ENCODE measurements at regions not wholly inside any gene's neighbourhood (a gene's known extent, or its start where the extent isn't known, plus 50 kb on each side); places are given as distances from the start of the nearest gene placed in this dataset.

DNA sequence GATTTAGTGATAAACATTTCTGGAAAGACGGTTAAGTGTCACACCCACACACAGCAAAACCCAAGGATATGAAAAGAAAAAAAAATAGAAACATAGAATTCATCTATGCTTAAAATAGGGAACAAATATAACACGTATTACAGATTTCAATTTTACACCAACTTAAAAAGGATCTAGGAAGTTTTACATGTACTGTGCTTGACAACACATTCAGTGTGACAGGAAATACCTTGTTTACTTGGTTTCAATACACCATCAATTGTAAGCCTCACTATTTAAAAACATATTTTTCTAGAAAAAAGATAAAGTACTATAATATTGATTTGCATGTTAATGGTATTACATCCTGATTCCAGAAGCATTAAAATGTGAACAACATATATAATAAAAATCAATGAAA lies 77.0 kb upstream of the SPRY1 start:
- Histone ChIP-seq H4K8ac (ENCODE audit: low read length) (no peak overlapping the region), H3K4me3 (ENCODE audit: insufficient read depth in 1 of 2, low read depth in 1 of 2, low read length in 2 of 2) (no peak overlapping the region), H3K18ac (ENCODE audit: low read depth in 1 of 2, low read length in 2 of 2) (no peak overlapping the region), H3K4me1 (ENCODE audit: control insufficient read depth, insufficient read depth, low read depth, low read length) (no peaks in the 10 kb centered on the region), H3K9ac (ENCODE audit: low read length) (no peak overlapping the region), H3K4me2 (ENCODE audit: low read length, poor library complexity, severe bottlenecking) (no peak overlapping the region), H3K14ac (ENCODE audit: low read length in 2 of 2) (no peak overlapping the region), H2AK5ac (ENCODE audit: low read length, severe bottlenecking) (no peak overlapping the region), H3K79me1 (replicated peaks; ENCODE audit: low read length, poor library complexity, severe bottlenecking) (no peaks in the 10 kb centered on the region), H2BK15ac (ENCODE audit: low read depth, poor library complexity, severe bottlenecking) (no peak overlapping the region), H3K27me3 (ENCODE audit: control insufficient read depth in 1 of 2, insufficient read depth in 1 of 2, low read length in 2 of 2) (no peaks in the 10 kb centered on the region), H3K9me3 (ENCODE audit: control insufficient read depth, low read length) (peaks cover 17% of the 10 kb centered on the region), H2BK120ac (ENCODE audit: low read depth, low read length) (no peak overlapping the region), H4K91ac (ENCODE audit: low read length) (no peak overlapping the region), H2AFZ (ENCODE audit: low read depth, low read length) (no peak overlapping the region), H3K4ac (ENCODE audit: low read depth in 1 of 2, low read length in 2 of 2) (no peak overlapping the region), H2BK5ac (ENCODE audit: low read depth, low read length, poor library complexity, severe bottlenecking) (no peak overlapping the region), H3K27ac (ENCODE audit: low read length, poor library complexity, severe bottlenecking) (no peak overlapping the region), H3K36me3 (ENCODE audit: control insufficient read depth in 1 of 2, insufficient read depth in 2 of 2, low read depth in 1 of 2, low read length in 2 of 2) (peaks cover 0 to 4% of the 10 kb centered on the region in 2 experiments), H2BK12ac (ENCODE audit: low read length in 2 of 2) (no peak overlapping the region), H3K23ac (ENCODE audit: low read length in 2 of 2) (no peak overlapping the region)
- DNase-seq: no peak
- WGBS: 100% methylated on average over 1 of the region's 2 CpGs

- no peak overlapping the region for H3K14ac ChIP-seq (ENCODE audit: low read length in 2 of 2)
- H2BK120ac ChIP-seq (ENCODE audit: low read depth, low read length): no peak overlapping the region
- no peak overlapping the region for H3K4me3 ChIP-seq (ENCODE audit: insufficient read depth in 1 of 2, low read depth in 1 of 2, low read length in 2 of 2)
- no peak overlapping the region for H3K23ac ChIP-seq (ENCODE audit: low read length in 2 of 2)
- no peak for DNase-seq
- H2BK5ac ChIP-seq (ENCODE audit: low read depth, low read length, poor library complexity, severe bottlenecking): no peak overlapping the region
- H3K27ac ChIP-seq (ENCODE audit: low read length, poor library complexity, severe bottlenecking): no peak overlapping the region
- no peak overlapping the region for H2BK15ac ChIP-seq (ENCODE audit: low read depth, poor library complexity, severe bottlenecking)
- no peak overlapping the region for H3K18ac ChIP-seq (ENCODE audit: low read depth in 1 of 2, low read length in 2 of 2)
- no peak overlapping the region for H3K4ac ChIP-seq (ENCODE audit: low read depth in 1 of 2, low read length in 2 of 2)
- H4K91ac ChIP-seq (ENCODE audit: low read length): no peak overlapping the region
- no peaks in the 10 kb centered on the region for H3K36me3 ChIP-seq (ENCODE audit: control insufficient read depth in 1 of 2, insufficient read depth in 2 of 2, low read depth in 1 of 2, low read length in 2 of 2)
- H3K4me2 ChIP-seq (ENCODE audit: low read length, poor library complexity, severe bottlenecking): no peak overlapping the region
- no peak overlapping the region for H2AK5ac ChIP-seq (ENCODE audit: low read length, severe bottlenecking)
- WGBS: 100% methylated on average over 2 of the region's 2 CpGs
- no peaks in the 10 kb centered on the region for H3K27me3 ChIP-seq (ENCODE audit: control insufficient read depth in 1 of 2, insufficient read depth in 1 of 2, low read length in 2 of 2)
- H3K9me3 ChIP-seq (ENCODE audit: control insufficient read depth, low read length): peaks cover 15% of the 10 kb centered on the region
- no peak overlapping the region for H4K8ac ChIP-seq (ENCODE audit: low read length)
- H3K9ac ChIP-seq (ENCODE audit: low read length): no peak overlapping the region
- no peak overlapping the region for H2AFZ ChIP-seq (ENCODE audit: low read depth, low read length)
- no peaks in the 10 kb centered on the region for H3K4me1 ChIP-seq (ENCODE audit: control insufficient read depth, insufficient read depth, low read depth, low read length)
- no peaks in the 10 kb centered on the region for H3K79me1 ChIP-seq (replicated peaks; ENCODE audit: low read length, poor library complexity, severe bottlenecking)
- no peak overlapping the region for H2BK12ac ChIP-seq (ENCODE audit: low read length in 2 of 2)
These were observed 72.6 kb upstream of the SPRY1 start for GRCh38 chr4:123323998-123324397.

DNA sequence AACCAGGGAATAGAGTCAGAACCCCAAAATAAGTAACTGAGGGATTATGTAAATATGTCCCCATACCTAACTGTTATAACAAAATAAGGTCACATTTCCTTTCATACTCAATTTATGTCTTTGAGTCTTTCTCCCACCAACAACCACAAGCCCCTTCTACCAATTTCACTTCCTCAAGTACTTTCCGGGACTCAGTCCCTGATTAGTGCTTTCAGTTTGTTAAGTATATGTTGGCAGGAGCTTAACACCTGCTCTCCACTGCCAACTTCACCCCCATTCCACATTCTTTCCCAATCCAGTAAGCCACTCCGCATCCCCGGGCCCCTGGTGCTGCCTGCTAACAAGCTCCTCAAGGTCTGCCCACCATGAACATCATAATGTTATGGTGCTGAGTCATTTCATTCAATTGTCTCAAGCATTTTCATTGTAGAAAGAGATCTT lies 71.3 kb upstream of the SPRY1 start:
- Histone ChIP-seq H3K9me3 (ENCODE audit: control insufficient read depth, low read length) (peaks cover 25% of the 10 kb centered on the region), H3K36me3 (ENCODE audit: control insufficient read depth in 1 of 2, insufficient read depth in 2 of 2, low read depth in 1 of 2, low read length in 2 of 2) (no peaks in the 10 kb centered on the region), H3K4me3 (ENCODE audit: insufficient read depth in 1 of 2, low read depth in 1 of 2, low read length in 2 of 2) (no peak overlapping the region), H3K4ac (ENCODE audit: low read depth in 1 of 2, low read length in 2 of 2) (no peak overlapping the region), H3K27me3 (ENCODE audit: control insufficient read depth in 1 of 2, insufficient read depth in 1 of 2, low read length in 2 of 2) (no peaks in the 10 kb centered on the region), H3K14ac (ENCODE audit: low read length in 2 of 2) (no peak overlapping the region), H2BK15ac (ENCODE audit: low read depth, poor library complexity, severe bottlenecking) (no peak overlapping the region), H2BK120ac (ENCODE audit: low read depth, low read length) (no peak overlapping the region), H4K91ac (ENCODE audit: low read length) (no peak overlapping the region), H3K4me1 (ENCODE audit: control insufficient read depth, insufficient read depth, low read depth, low read length) (no peaks in the 10 kb centered on the region), H3K18ac (ENCODE audit: low read depth in 1 of 2, low read length in 2 of 2) (no peak overlapping the region), H3K79me1 (replicated peaks; ENCODE audit: low read length, poor library complexity, severe bottlenecking) (no peaks in the 10 kb centered on the region), H4K8ac (ENCODE audit: low read length) (no peak overlapping the region), H2AFZ (ENCODE audit: low read depth, low read length) (no peak overlapping the region), H2BK12ac (ENCODE audit: low read length in 2 of 2) (no peak overlapping the region), H3K4me2 (ENCODE audit: low read length, poor library complexity, severe bottlenecking) (no peak overlapping the region), H3K23ac (ENCODE audit: low read length in 2 of 2) (no peak overlapping the region), H3K27ac (ENCODE audit: low read length, poor library complexity, severe bottlenecking) (no peak overlapping the region), H2BK5ac (ENCODE audit: low read depth, low read length, poor library complexity, severe bottlenecking) (no peak overlapping the region), H3K9ac (ENCODE audit: low read length) (no peak overlapping the region), H2AK5ac (ENCODE audit: low read length, severe bottlenecking) (no peak overlapping the region)
- 100% methylated on average over 1 of the region's 3 CpGs for WGBS
- no peak for DNase-seq

GRCh38 chr4:123327346-123327745 lies 69.2 kb upstream of the SPRY1 start:
- Histone ChIP-seq H3K4me3 (ENCODE audit: insufficient read depth in 1 of 2, low read depth in 1 of 2, low read length in 2 of 2) (no peak overlapping the region), H3K4me1 (ENCODE audit: control insufficient read depth, insufficient read depth, low read depth, low read length) (no peaks in the 10 kb centered on the region), H3K9me3 (ENCODE audit: control insufficient read depth, low read length) (peaks cover 14% of the 10 kb centered on the region), H3K27me3 (ENCODE audit: control insufficient read depth in 1 of 2, insufficient read depth in 1 of 2, low read length in 2 of 2) (no peaks in the 10 kb centered on the region), H3K27ac (ENCODE audit: low read length, poor library complexity, severe bottlenecking) (no peak overlapping the region), H4K91ac (ENCODE audit: low read length) (no peak overlapping the region), H2BK15ac (ENCODE audit: low read depth, poor library complexity, severe bottlenecking) (no peak overlapping the region), H2BK120ac (ENCODE audit: low read depth, low read length) (no peak overlapping the region), H3K36me3 (ENCODE audit: control insufficient read depth in 1 of 2, insufficient read depth in 2 of 2, low read depth in 1 of 2, low read length in 2 of 2) (no peaks in the 10 kb centered on the region), H4K8ac (ENCODE audit: low read length) (no peak overlapping the region), H3K23ac (ENCODE audit: low read length in 2 of 2) (no peak overlapping the region), H3K4me2 (ENCODE audit: low read length, poor library complexity, severe bottlenecking) (no peak overlapping the region), H2BK12ac (ENCODE audit: low read length in 2 of 2) (no peak overlapping the region), H2AK5ac (ENCODE audit: low read length, severe bottlenecking) (no peak overlapping the region), H3K14ac (ENCODE audit: low read length in 2 of 2) (no peak overlapping the region), H3K9ac (ENCODE audit: low read length) (no peak overlapping the region), H3K18ac (ENCODE audit: low read depth in 1 of 2, low read length in 2 of 2) (peak overlapping the region in 1 of 2 experiments; percentile 14), H3K4ac (ENCODE audit: low read depth in 1 of 2, low read length in 2 of 2) (no peak overlapping the region), H2BK5ac (ENCODE audit: low read depth, low read length, poor library complexity, severe bottlenecking) (no peak overlapping the region), H2AFZ (ENCODE audit: low read depth, low read length) (no peak overlapping the region), H3K79me1 (replicated peaks; ENCODE audit: low read length, poor library complexity, severe bottlenecking) (no peaks in the 10 kb centered on the region)
- DNase-seq: no peak
- WGBS: 82% methylated on average over 4 of the region's 4 CpGs
